CD4-positive, CD25-positive, alpha-beta regulatory T cell (primary cell): ENCODE measurements at regions not wholly inside any gene's neighbourhood (a gene's known extent, or its start where the extent isn't known, plus 50 kb on each side); places are given as distances from the start of the nearest gene placed in this dataset.

Source experiments
- ATAC-seq, 2 donors: fragments of 150-1000 bp; cut with Tn5 transposase; one replicate each; pipeline ENCODE4 v1.10.0; 2021; ENCODE audit warnings: low read depth in 2 of 2, moderate number of reproducible peaks in 2 of 2, moderate library complexity in 1 of 2
- DNase-seq, 3 donors: peaks; one replicate each; pipeline versions ENCODE4 v3.0.0 to v3.0.0-alpha.2; 2012 to 2022; ENCODE audit warnings: mixed read lengths in 1 of 3
- H3K27ac ChIP-seq: one replicate; pipeline ENCODE4 v1.7.0; 2013; ENCODE audit warnings: mild to moderate bottlenecking, low read length; ENCODE audit not compliant: insufficient read depth, poor library complexity, severe bottlenecking
- H3K27me3 ChIP-seq: one replicate; pipeline ENCODE4 v1.7.0; 2013; ENCODE audit warnings: low read length; ENCODE audit not compliant: control insufficient read depth, insufficient read depth
- H3K36me3 ChIP-seq: one replicate; pipeline ENCODE4 v1.7.0; 2013; ENCODE audit warnings: mild to moderate bottlenecking, low read length, moderate library complexity; ENCODE audit not compliant: control insufficient read depth, insufficient read depth
- H3K4me1 ChIP-seq: 2 replicates; pipeline ENCODE4 v1.7.0; 2013; ENCODE audit warnings: mild to moderate bottlenecking, low read length; ENCODE audit not compliant: insufficient read depth, control insufficient read depth, poor library complexity, severe bottlenecking
- H3K4me3 ChIP-seq: one replicate; pipeline ENCODE4 v1.7.0; 2013; ENCODE audit warnings: low read depth, mild to moderate bottlenecking, low read length, moderate library complexity
- H3K9me3 ChIP-seq, 2 experiments: 1 replicate in 1 of 2; 2 replicates in 1 of 2; pipeline ENCODE4 v1.7.0; 2013; ENCODE audit warnings: low read length in 2 of 2, mild to moderate bottlenecking in 1 of 2, moderate library complexity in 1 of 2; ENCODE audit not compliant: control insufficient read depth in 2 of 2
- H3K27ac Mint-ChIP-seq, 3 donors: one replicate each; pipeline ENCODE4 v1.8.0; 2020 to 2022; ENCODE audit warnings: mild to moderate bottlenecking in 3 of 3, mixed read lengths in 3 of 3, moderate library complexity in 2 of 3
- H3K27me3 Mint-ChIP-seq: one replicate; pipeline ENCODE4 v1.8.0; 2022; ENCODE audit warnings: mild to moderate bottlenecking, mixed read lengths
- H3K36me3 Mint-ChIP-seq: one replicate; pipeline ENCODE4 v1.8.0; 2020; ENCODE audit warnings: mixed read lengths
- H3K4me1 Mint-ChIP-seq, 4 donors: one replicate each; pipeline ENCODE4 v1.8.0; 2020 to 2022; ENCODE audit warnings: mixed read lengths in 4 of 4, mild to moderate bottlenecking in 1 of 4
- H3K4me3 Mint-ChIP-seq, 4 donors: one replicate each; pipeline ENCODE4 v1.8.0; 2020 to 2022; ENCODE audit warnings: mild to moderate bottlenecking in 4 of 4, mixed read lengths in 4 of 4, moderate library complexity in 3 of 4
- H3K9me3 Mint-ChIP-seq, 7 donors: one replicate each; pipeline ENCODE4 v1.8.0; 2020 to 2022; ENCODE audit warnings: mixed read lengths in 7 of 7, mild to moderate bottlenecking in 3 of 7, moderate library complexity in 2 of 7

DNA sequence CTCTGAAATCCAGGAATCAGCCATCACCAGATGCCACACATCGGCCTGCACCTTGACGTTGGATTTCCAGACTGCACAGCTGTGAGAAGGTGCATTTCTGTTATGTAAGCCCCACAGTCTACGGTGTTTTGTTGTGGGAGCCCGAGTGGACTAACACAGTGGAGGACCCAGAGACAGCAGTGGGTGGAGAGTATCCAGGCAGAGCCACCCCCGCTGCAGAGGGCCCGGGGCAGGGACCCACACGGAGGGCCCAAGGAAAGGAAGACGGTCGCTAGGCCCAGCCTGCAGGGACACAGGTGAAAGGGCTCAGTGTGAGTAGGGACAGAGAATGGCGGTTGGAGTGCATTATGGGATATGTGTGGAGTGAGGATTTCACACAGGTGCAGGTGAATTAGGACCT, 288.3 kb upstream of the AJAP1 start:
- no peak overlapping the region for H3K4me3 Mint-ChIP-seq
- Histone ChIP-seq H3K4me3 (no peak overlapping the region), H3K27me3 (no peaks in the 10 kb centered on the region), H3K36me3 (no peaks in the 10 kb centered on the region), H3K4me1 (no peaks in the 10 kb centered on the region), H3K9me3 (peaks cover 0 to 4% of the 10 kb centered on the region in 2 experiments), H3K27ac (no peak overlapping the region)
- H3K27me3 Mint-ChIP-seq = no peaks in the 10 kb centered on the region
- ATAC-seq (no peak), DNase-seq (no peak)
- no peaks in the 10 kb centered on the region for H3K4me1 Mint-ChIP-seq
- no peaks in the 10 kb centered on the region for H3K36me3 Mint-ChIP-seq
- H3K27ac Mint-ChIP-seq = no peak overlapping the region
- peaks cover 0 to 10% (median 3%) of the 10 kb centered on the region in 7 donors for H3K9me3 Mint-ChIP-seq

DNA sequence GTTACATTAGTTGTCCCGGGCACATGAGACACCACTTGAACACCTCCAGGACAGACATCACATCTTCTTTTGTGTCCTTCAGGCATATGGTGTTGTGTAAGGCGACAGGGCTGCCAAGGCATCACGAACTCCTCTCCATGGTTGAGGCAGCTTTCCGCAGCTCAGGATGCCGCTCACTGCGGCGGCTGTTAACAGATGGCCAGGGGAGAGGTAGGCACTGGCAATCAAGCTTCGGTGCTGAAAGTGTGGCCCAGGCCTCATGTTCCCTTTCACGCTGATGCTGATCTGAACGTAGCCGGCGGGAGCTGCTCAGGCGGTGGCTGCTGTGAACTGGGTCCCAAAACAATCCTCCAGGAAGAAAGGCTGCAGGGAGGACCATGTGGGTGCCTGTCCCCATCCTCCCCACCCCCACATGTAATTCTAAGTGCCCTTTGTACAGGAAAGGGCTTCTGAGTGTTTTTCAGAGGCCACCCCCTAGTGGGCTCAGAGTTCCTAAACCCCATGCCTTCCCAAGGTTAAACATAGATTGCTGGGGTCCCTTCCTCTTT, 287.1 kb upstream of the AJAP1 start:
- no peak overlapping the region for H3K27ac ChIP-seq
- H3K36me3 ChIP-seq = no peaks in the 10 kb centered on the region
- no peak for ATAC-seq
- H3K36me3 Mint-ChIP-seq = no peaks in the 10 kb centered on the region
- no peaks in the 10 kb centered on the region for H3K4me1 Mint-ChIP-seq
- no peaks in the 10 kb centered on the region for H3K4me1 ChIP-seq
- no peak overlapping the region for H3K4me3 ChIP-seq
- peaks cover 0 to 4% of the 10 kb centered on the region in 2 experiments for H3K9me3 ChIP-seq
- no peaks in the 10 kb centered on the region for H3K27me3 Mint-ChIP-seq
- no peaks in the 10 kb centered on the region for H3K27me3 ChIP-seq
- H3K4me3 Mint-ChIP-seq = no peak overlapping the region
- no peak for DNase-seq
- no peak overlapping the region for H3K27ac Mint-ChIP-seq
- peaks cover 0 to 10% (median 0%) of the 10 kb centered on the region in 7 donors for H3K9me3 Mint-ChIP-seq

- Mint-ChIP-seq H3K27me3 (no peaks in the 10 kb centered on the region), H3K36me3 (no peaks in the 10 kb centered on the region), H3K4me1 (no peaks in the 10 kb centered on the region), H3K9me3 (peaks cover 0 to 4% (median 0%) of the 10 kb centered on the region in 7 donors), H3K27ac (no peak overlapping the region), H3K4me3 (no peak overlapping the region)
- H3K36me3 ChIP-seq = no peaks in the 10 kb centered on the region
- no peaks in the 10 kb centered on the region for H3K4me1 ChIP-seq
- ATAC-seq (no peak), DNase-seq (no peak)
- H3K27ac ChIP-seq = no peak overlapping the region
- H3K9me3 ChIP-seq = no peaks in the 10 kb centered on the region
- H3K27me3 ChIP-seq = no peaks in the 10 kb centered on the region
- H3K4me3 ChIP-seq = no peak overlapping the region
These were observed 285.1 kb upstream of the AJAP1 start for GRCh38 chr1:4369335-4369734.

DNA sequence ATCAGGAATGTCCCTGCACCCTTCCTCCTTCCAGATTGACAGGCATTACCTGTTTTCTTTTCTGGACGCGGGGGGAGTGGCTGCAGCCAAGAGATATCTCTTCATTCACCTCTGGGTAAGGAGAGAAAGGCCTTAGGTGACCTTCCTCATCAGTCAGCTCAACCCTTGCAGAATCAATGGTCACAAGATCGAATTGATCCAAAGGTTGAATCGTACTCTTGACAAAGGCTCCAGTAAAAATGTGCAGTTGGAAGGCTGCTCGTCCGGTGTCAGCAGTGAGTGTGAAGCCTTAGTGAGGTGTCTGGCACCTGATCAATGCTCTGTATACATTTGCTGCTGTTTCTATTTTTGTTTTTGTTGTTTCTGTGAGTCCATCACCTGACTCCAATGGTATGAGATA, 282.6 kb upstream of the AJAP1 start:
- no peak for ATAC-seq
- H3K9me3 ChIP-seq = no peaks in the 10 kb centered on the region
- H3K36me3 ChIP-seq = no peaks in the 10 kb centered on the region
- no peak overlapping the region for H3K4me3 Mint-ChIP-seq
- H3K4me1 ChIP-seq = no peaks in the 10 kb centered on the region
- no peaks in the 10 kb centered on the region for H3K4me1 Mint-ChIP-seq
- no peak overlapping the region for H3K27ac ChIP-seq
- H3K36me3 Mint-ChIP-seq = no peaks in the 10 kb centered on the region
- H3K27me3 ChIP-seq = no peaks in the 10 kb centered on the region
- no peak for DNase-seq
- no peak overlapping the region for H3K27ac Mint-ChIP-seq
- H3K27me3 Mint-ChIP-seq = no peaks in the 10 kb centered on the region
- H3K4me3 ChIP-seq = no peak overlapping the region
- peaks cover 0 to 4% (median 2%) of the 10 kb centered on the region in 7 donors for H3K9me3 Mint-ChIP-seq

DNA sequence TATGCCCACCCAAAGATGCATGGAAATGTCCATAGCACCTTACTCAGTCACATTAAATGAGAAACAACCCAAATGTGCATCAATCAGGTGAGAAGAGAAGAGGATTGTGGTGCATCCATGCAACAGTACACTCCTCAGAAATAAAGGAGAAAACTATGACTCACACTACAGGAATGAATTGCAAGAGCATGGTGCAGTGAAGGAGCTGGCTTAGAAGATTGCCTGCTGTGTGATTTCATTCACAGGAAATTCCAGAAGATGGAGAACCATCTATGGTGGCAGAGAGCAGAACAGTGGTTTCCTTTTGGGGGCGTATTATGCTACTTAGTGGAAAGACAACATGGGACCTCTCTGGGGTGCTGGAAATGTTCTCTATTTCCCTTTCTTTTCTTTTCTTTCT, 278.6 kb upstream of the AJAP1 start:
- ATAC-seq = no peak
- Mint-ChIP-seq H3K27ac (no peak overlapping the region), H3K36me3 (no peaks in the 10 kb centered on the region), H3K4me3 (no peak overlapping the region), H3K27me3 (no peaks in the 10 kb centered on the region), H3K9me3 (peaks cover 0 to 7% (median 3%) of the 10 kb centered on the region in 7 donors), H3K4me1 (no peaks in the 10 kb centered on the region)
- Histone ChIP-seq H3K36me3 (no peaks in the 10 kb centered on the region), H3K9me3 (peaks cover 0 to 4% of the 10 kb centered on the region in 2 experiments), H3K4me1 (no peaks in the 10 kb centered on the region), H3K4me3 (no peak overlapping the region), H3K27me3 (no peaks in the 10 kb centered on the region), H3K27ac (no peak overlapping the region)
- DNase-seq = no peak

- H3K4me3 Mint-ChIP-seq = peak overlapping the region in 1 of 4 donors; percentile 57
- no peak overlapping the region for H3K27ac ChIP-seq
- H3K27me3 ChIP-seq = no peaks in the 10 kb centered on the region
- no peaks in the 10 kb centered on the region for H3K36me3 Mint-ChIP-seq
- H3K4me3 ChIP-seq = no peak overlapping the region
- H3K9me3 ChIP-seq = peaks cover 2 to 12% of the 10 kb centered on the region in 2 experiments
- no peaks in the 10 kb centered on the region for H3K36me3 ChIP-seq
- ATAC-seq (no peak), DNase-seq (peak in 1 of 3 donors; percentile 2)
- peaks cover 0 to 23% (median 9%) of the 10 kb centered on the region in 7 donors for H3K9me3 Mint-ChIP-seq
- H3K27me3 Mint-ChIP-seq = no peaks in the 10 kb centered on the region
- H3K4me1 ChIP-seq = no peaks in the 10 kb centered on the region
- no peaks in the 10 kb centered on the region for H3K4me1 Mint-ChIP-seq
- H3K27ac Mint-ChIP-seq = no peak overlapping the region
These were observed 274.8 kb upstream of the AJAP1 start for GRCh38 chr1:4379451-4380175.

DNA sequence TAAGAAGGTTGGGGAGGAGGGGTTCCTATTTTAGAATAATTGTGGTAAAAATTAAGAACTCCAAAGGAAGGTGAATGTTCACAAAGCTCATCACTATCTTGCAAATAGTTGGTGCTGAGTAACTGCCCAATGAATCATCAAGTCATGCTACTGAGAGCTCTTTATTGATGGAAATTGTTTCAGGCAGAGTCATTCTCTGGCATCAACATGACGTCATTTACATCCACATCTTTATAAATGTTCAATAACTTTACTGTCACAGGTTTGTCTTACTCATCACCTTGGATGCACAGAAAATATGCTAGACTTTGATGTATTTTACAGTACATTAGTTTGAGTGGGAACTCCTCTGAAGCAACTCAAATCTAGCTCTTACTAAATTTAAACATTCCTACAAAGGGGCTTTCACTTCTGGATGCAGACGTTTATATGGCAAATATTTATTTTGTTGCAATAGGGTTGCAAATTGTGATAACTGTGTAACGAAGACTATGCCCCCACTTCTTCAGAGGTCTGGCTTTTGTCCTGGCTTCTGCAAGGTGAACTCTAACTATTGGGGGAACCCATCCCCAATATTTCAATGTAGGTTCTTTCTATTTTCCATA, 273.7 kb upstream of the AJAP1 start:
- Histone ChIP-seq H3K27ac (no peak overlapping the region), H3K27me3 (no peaks in the 10 kb centered on the region), H3K36me3 (no peaks in the 10 kb centered on the region), H3K4me1 (no peaks in the 10 kb centered on the region), H3K4me3 (no peak overlapping the region), H3K9me3 (peaks cover 2 to 12% of the 10 kb centered on the region in 2 experiments)
- ATAC-seq (no peak), DNase-seq (no peak)
- H3K27ac Mint-ChIP-seq = no peak overlapping the region
- H3K36me3 Mint-ChIP-seq = no peaks in the 10 kb centered on the region
- H3K27me3 Mint-ChIP-seq = no peaks in the 10 kb centered on the region
- H3K4me1 Mint-ChIP-seq = no peaks in the 10 kb centered on the region
- H3K9me3 Mint-ChIP-seq = peaks cover 0 to 27% (median 11%) of the 10 kb centered on the region in 7 donors
- H3K4me3 Mint-ChIP-seq = no peak overlapping the region
